Embryonic facial prominence (tissue), 1 donor: ENCODE measurements at regions not wholly inside any gene's neighbourhood (a gene's known extent, or its start where the extent isn't known, plus 50 kb on each side); places are given as distances from the start of the nearest gene placed in this dataset.
"Not testable (repeated sequence)": the region's sequence is repeated elsewhere in the genome, so short reads cannot be mapped to it uniquely, and the experiment has no call there.

ENCODE experiments used
- DNase-seq: peaks from one replicate; pipeline ENCODE4 v3.0.0-alpha.2; 2016; ENCODE audit errors: extremely low spot score

DNA sequence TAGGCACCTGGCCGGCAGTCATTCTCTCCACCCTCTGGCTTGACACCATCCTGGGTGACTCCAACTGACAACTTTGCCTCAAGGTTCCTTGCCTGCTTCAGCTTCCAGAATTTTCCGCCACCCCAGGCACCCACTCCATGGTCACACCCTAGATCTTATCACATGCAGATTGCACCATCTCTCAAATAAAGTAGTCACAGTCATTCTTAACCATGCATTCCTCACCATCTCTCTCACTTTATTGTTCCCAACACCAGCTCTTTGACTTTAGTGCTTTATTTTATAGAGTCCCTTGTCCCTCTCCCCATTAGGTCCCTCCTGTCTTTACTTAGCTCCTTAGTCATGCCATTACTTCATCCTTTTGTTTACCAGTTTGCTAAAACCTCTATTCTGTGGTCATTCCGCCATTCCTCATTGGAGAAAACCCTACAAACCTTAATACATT, 351.7 kb downstream of the SPRY2 start:
- no peak for DNase-seq

- no peak for DNase-seq
Observed at GRCh38 chr13:79988573-79988972, 352.4 kb downstream of the SPRY2 start.

- no peak for DNase-seq
Observed at GRCh38 chr13:79987761-79988160, 353.2 kb downstream of the SPRY2 start.

GRCh38 chr13:79987323-79987722, 353.6 kb downstream of the SPRY2 start:
- DNase-seq: no peak

DNA sequence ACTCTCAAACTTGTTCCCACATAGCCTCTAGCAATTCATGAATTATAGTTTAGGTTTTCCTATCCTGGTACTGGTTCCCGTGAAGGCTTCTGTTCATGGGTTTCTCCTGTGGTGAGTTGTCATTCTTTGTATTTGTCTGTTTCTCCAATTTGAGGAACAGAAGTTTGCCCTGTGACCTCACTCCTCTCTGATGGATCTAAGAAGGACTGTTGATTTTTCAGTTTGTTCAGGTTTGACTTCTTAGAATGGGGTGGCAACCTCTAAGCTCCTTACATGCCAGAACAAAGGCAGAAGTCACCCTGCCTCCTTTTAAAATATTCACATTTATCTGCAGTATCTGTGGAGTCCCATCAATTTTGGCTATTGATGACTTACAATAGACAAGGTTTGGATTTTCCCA, 354.0 kb downstream of the SPRY2 start:
- no peak for DNase-seq

DNA sequence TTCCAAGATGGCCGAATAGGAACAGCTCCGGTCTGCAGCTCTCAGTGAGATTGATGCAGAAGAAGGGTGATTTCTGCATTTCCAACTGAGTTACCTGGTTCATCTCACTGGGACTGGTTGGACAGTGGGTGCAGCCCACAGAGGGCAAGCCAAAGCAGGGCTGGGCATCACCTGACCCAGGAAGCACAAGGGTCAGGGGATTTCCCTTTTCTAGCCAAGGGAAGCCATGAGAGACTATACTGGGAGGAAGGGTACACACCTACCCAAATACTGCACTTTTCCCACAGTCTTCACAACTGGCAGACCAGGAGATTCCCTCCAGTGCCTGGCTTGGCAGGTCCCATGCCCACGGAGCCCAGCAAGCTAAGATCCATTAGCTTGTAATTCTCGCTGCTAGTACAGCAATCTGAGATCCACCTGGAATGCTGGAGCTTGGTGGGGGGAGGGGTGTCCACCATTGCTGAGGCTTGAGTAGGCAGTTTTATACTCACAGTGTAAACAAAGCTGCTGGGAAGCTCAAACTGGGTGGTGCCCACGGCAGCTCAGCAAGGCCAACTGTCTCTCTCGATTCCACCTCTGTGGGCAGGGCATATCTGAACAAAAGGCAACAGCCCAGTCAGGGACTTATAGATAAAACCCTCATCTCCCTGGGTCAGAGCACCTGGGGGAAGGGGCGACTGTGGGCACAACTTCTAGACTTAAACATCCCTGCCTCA, 365.8 kb downstream of the SPRY2 start:
- DNase-seq: not testable (repeated sequence)

DNA sequence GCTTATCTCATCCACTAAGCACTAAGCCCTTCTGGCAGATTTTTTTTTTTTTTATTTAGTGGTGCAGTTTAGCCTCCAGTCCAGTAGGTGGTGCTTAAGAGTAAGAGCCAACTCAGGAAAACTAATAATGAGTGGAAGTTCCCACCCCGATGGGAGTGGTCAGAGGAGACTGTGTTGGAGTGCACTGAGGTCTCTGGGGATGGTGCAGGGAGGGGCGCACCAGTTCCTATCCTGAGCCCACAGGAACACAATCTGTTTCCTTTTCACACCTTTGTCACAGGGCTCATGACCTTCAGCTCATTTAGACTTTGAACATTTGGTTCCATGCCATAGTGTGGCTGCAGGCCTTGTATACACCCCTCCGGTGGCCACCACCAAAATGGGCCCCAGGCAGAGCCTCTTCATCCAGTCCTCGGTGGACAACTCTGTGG, 367.4 kb downstream of the SPRY2 start:
- DNase-seq: no peak

GRCh38 chr13:79972066-79972569, 368.8 kb downstream of the SPRY2 start:
- DNase-seq: no peak

DNA sequence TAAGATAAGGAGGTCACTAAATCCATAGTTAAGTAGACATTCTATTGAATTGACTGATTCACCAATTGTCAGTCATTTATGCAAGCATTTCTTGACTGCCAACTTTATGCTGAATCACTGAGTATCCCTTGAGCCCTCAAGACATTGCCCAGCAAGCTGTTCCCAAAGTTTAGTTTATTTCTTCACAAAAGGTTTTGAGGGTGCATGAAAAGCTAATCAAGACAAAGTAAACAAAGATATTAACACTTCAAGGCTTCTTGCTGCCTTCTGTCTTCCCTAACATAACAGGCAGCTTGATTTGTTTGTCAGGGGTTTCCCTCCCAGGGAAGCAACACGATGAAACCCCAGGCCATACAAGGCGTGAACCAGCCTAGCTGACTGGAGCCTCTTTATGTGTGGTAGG, 374.4 kb downstream of the SPRY2 start:
- no peak for DNase-seq

GRCh38 chr13:79966059-79966458, 374.9 kb downstream of the SPRY2 start:
- DNase-seq: no peak

- no peak for DNase-seq
Observed at GRCh38 chr13:79946556-79946955, 394.4 kb downstream of the SPRY2 start.

- no peak for DNase-seq
Observed at GRCh38 chr13:79943346-79944023, 397.4 kb downstream of the SPRY2 start.

- no peak for DNase-seq
Observed at GRCh38 chr13:79941752-79942151, 399.2 kb downstream of the SPRY2 start.

- DNase-seq: no peak
Observed at GRCh38 chr13:79939689-79940088, 401.2 kb downstream of the SPRY2 start.

- no peak for DNase-seq
Observed at GRCh38 chr13:79937771-79938216, 403.1 kb downstream of the SPRY2 start.

GRCh38 chr13:79937311-79937710, 403.6 kb downstream of the SPRY2 start:
- no peak for DNase-seq

- DNase-seq: peak; percentile 66
Observed at GRCh38 chr13:79936368-79937136, 404.4 kb downstream of the SPRY2 start.

GRCh38 chr13:79935121-79935520, 405.8 kb downstream of the SPRY2 start:
- DNase-seq: no peak

- DNase-seq: no peak
Observed at GRCh38 chr13:79933389-79933788, 407.5 kb downstream of the SPRY2 start.

DNA sequence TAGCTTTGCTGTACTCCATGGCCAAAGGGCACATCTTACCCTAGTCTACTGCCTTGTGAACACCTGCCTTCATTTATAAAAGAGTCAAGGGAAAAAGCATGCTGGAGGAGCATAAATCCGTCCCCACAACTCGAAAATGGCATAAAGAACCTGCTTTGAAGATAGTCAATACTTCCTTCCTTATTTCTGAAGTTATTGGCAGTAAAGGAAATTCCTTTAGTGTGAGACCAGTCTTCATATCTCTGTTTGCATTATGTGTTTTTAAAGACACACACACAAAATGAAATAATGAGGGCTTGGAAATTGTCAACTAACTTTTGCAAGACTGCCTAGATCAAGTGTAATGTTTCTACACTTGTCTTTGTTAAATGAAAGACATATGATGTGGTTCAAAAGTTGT, 408.4 kb downstream of the SPRY2 start:
- no peak for DNase-seq

DNA sequence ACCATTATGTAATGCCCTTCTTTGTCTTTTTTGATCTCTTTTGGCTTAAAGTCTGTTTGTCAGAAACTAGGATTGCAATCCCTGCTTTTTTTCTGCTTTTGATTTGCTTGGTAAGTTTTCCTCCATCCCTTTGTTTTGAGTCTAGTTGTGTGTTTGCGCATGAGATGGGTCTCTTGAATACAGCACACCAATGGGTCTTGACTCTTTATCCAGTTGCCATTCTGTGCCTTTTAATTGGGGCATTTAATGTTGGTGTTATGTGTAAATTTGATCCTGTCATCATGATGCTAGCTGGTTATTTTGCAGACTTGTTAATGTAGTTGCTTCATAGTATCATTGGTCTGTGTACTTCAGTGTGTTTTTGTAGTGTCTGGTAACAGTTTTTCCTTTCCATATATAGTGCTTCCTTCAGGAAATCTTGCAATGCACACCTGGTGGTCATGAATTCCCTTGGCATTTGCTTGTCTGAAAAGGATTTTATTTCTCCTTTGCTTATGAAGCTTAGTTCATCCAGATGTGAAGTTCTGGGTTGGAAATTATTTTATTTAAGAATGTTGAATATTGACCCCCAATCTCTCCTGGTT, 416.9 kb downstream of the SPRY2 start:
- DNase-seq: not testable (repeated sequence)

GRCh38 chr13:79919091-79919490, 421.8 kb downstream of the SPRY2 start:
- no peak for DNase-seq
